GM06990 (cell line): ENCODE measurements at regions not wholly inside any gene's neighbourhood (a gene's known extent, or its start where the extent isn't known, plus 50 kb on each side); places are given as distances from the start of the nearest gene placed in this dataset.

Experiments used
- DNase-seq: peaks from one replicate; pipeline ENCODE4 v3.0.0-alpha.2; 2011; ENCODE audit not compliant: insufficient read length; ENCODE audit errors: extremely low read depth
- H3K27me3 ChIP-seq: replicated peaks from 2 replicates; pipeline ENCODE4 v1.6.0; 2011; ENCODE audit warnings: low read length; ENCODE audit not compliant: control insufficient read depth, insufficient read depth
- H3K36me3 ChIP-seq: 2 replicates; pipeline ENCODE4 v1.5.1; 2011; ENCODE audit warnings: low read length; ENCODE audit not compliant: control insufficient read depth, insufficient read depth
- H3K4me3 ChIP-seq: replicated peaks from 2 replicates; pipeline ENCODE4 v1.5.1; 2011; ENCODE audit warnings: low read depth, mild to moderate bottlenecking, control low read depth, low read length
- CTCF ChIP-seq: IDR thresholded peaks from 2 replicates; pipeline ENCODE4 v1.5.1; 2011; ENCODE audit warnings: low read length, control low read depth, mild to moderate bottlenecking, inconsistent platforms; ENCODE audit not compliant: insufficient read depth, poor library complexity, severe bottlenecking

DNA sequence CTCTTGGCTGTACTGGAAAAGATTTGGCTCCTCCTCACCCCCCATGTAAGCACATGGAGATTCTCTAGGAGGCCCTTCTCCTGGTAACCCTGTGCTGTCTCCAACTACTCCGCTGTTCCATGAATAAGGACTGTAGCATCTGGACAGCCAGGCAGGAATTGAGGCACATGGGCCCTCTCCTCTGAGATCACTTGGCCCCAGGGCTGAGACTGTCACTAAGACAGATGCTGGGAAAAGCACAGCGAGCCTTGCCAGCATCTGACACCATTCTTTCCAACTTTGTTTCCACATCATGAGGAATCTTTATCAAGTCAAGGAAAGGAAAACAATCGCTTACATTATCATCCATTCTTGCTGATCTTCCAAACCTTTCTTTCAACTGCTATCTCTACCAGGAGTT, 222.6 kb upstream of the INTU start:
- Histone ChIP-seq H3K4me3 (no peak overlapping the region), H3K27me3 (no peaks in the 10 kb centered on the region), H3K36me3 (no peaks in the 10 kb centered on the region)
- no peak for TF ChIP-seq CTCF
- DNase-seq, result no peak

DNA sequence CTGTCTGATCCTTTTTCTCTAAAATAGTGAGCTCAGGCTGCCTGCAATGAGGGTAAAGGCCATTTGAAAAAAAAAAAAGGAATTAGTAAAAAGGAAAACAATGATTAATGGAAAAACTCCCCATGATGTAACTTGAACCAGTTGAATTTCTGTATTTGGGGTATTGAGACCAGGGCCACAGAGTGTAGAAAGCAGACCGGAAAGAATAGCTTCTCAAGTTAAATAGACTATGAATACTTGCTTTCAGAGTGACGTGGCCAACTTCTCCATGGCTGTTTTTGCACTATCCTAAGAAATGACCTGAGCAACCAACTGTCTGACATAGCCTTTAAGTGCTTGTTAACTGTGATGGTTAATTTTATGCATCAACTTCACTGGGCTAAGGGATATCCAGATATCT, 222.1 kb upstream of the INTU start:
- no peak for TF ChIP-seq CTCF
- Histone ChIP-seq H3K4me3 (no peak overlapping the region), H3K36me3 (no peaks in the 10 kb centered on the region), H3K27me3 (no peaks in the 10 kb centered on the region)
- no peak for DNase-seq

DNA sequence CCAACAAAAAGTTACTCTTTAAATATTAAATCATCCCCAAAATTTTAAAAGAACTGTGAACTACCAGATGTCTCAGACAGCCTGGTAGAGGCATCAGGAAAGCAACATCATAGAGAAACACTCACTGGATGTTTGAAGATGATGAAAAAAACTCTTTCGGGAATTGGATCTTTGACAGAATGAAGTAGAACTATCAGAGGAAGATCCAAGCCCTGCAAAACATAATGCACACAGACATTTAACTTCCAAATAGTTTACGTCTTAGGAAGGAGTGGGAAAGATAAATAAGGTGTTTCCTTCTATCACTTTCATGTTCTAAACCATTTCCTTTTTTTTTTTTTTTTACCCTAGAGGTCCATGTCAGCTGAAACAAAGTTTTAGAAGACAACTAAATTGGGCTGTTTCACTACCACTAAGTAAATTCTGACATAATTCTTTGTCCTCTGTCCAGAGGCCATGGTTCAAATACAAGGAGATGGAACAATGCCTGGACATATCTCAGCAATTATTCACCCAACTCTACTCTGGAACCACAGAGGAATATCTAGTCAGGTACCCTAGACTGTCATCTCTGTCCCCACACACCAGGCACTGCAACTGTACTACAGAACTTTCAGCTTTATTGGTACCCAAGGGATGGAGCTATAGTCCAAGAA, 217.7 kb upstream of the INTU start:
- H3K27me3 ChIP-seq, result no peaks in the 10 kb centered on the region
- H3K36me3 ChIP-seq, result no peaks in the 10 kb centered on the region
- no peak for DNase-seq
- H3K4me3 ChIP-seq, result no peak overlapping the region
- no peak for TF ChIP-seq CTCF

GRCh38 chr4:127416115-127416514, 216.6 kb upstream of the INTU start:
- H3K27me3 ChIP-seq, result no peaks in the 10 kb centered on the region
- no peaks in the 10 kb centered on the region for H3K36me3 ChIP-seq
- H3K4me3 ChIP-seq, result no peak overlapping the region
- no peak for DNase-seq
- TF ChIP-seq CTCF, result no peak

GRCh38 chr4:127417885-127418535, 214.7 kb upstream of the INTU start:
- DNase-seq, result no peak
- TF ChIP-seq CTCF, result no peak
- no peaks in the 10 kb centered on the region for H3K36me3 ChIP-seq
- no peak overlapping the region for H3K4me3 ChIP-seq
- H3K27me3 ChIP-seq, result no peaks in the 10 kb centered on the region

- Histone ChIP-seq H3K27me3 (no peaks in the 10 kb centered on the region), H3K36me3 (no peaks in the 10 kb centered on the region), H3K4me3 (no peak overlapping the region)
- TF ChIP-seq CTCF, result no peak
- DNase-seq, result no peak
These were observed 213.3 kb upstream of the INTU start for GRCh38 chr4:127419431-127419830.
